HEK293 (cell line): ENCODE measurements at regions not wholly inside any gene's neighbourhood (a gene's known extent, or its start where the extent isn't known, plus 50 kb on each side); places are given as distances from the start of the nearest gene placed in this dataset.

Experiments used
- ZNF157 ChIP-seq: fragments of 450-650 bp; formaldehyde crosslinking; IDR thresholded peaks from 2 replicates; pipeline ENCODE4 v1.5.1; 2016; ENCODE audit warnings: missing biosample characterization, missing genetic modification characterization
- ZNF274 ChIP-seq, 2 experiments: fragments of 200-500 bp in 1 of 2; fragments of 450-650 bp in 1 of 2; sonication (Bioruptor generic) in 1 of 2; formaldehyde crosslinking in 1 of 2; IDR thresholded peaks; 2 replicates each; pipeline versions ENCODE4 v1.5.1 to v1.6.1; 2014 to 2016; ENCODE audit warnings: borderline replicate concordance in 1 of 2, inconsistent platforms in 1 of 2, low read length in 1 of 2, missing biosample characterization in 1 of 2, missing genetic modification characterization in 1 of 2

- TF ChIP-seq ZNF274 (IDR thresholded peaks at IDR 0.05; ENCODE audit: low read length) (no peak), ZNF274 (tag by site-specific recombination; IDR thresholded peaks at IDR 0.05; ENCODE audit: borderline replicate concordance) (no peak), ZNF157 (tag by site-specific recombination) (no peak)
Observed at GRCh38 chr2:165009466-165009865, 54.1 kb upstream of the SLC38A11 start.
